T-helper 2 cell (primary cell): ENCODE measurements at regions not wholly inside any gene's neighbourhood (a gene's known extent, or its start where the extent isn't known, plus 50 kb on each side); places are given as distances from the start of the nearest gene placed in this dataset.
"Not testable (repeated sequence)": the region's sequence is repeated elsewhere in the genome, so short reads cannot be mapped to it uniquely, and the experiment has no call there.

Experiments used
- DNase-seq, 5 experiments: peaks; one replicate each; pipeline versions ENCODE4 v3.0.0 to v3.0.0-alpha.2; 2012 to 2022

- DNase-seq: no peak
These were observed 132.5 kb downstream of the HHIPL2 start for GRCh38 chr1:222415441-222415840.

GRCh38 chr1:222413991-222414549, 133.8 kb downstream of the HHIPL2 start:
- no peak for DNase-seq

DNA sequence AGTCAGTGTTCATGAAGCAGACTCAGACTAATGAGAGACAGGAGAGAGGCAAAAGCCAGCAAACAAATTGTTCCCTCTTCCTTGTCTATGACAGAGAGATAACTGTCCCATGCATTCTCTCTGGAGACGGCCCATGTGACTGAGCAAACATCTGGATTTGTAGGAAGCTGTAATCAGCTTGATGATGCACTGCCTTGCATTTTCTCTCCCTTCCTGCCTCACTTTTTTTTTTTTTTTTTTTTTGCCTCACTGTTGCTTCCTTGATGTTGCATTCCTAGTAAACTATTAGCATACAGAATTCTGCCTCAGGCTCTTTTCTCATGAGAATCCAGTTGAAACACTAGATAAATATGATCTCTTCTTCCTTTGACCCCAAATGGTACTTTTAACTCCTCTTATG, 134.5 kb downstream of the HHIPL2 start:
- DNase-seq: no peak

DNA sequence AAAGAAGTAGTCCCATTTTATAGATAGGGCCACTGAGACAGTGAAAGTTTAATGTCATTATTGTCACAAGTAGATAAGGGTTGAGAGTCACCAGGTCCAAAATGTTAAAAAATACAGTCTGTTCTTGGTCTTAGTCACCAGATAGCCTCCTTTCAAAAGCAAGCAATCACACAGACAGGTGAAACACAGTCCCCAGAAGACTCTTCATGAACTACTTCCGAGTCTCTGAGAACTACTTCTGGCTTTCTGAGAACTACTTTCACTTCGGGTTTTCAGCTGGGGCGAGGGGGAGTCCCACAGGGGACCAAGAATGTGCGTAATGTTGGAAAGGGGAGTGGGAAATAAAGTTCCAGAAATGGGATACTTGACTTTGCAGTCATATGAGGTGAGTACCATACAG, 143.2 kb downstream of the HHIPL2 start:
- peak in 1 of 5 experiments; percentile 4 for DNase-seq

DNA sequence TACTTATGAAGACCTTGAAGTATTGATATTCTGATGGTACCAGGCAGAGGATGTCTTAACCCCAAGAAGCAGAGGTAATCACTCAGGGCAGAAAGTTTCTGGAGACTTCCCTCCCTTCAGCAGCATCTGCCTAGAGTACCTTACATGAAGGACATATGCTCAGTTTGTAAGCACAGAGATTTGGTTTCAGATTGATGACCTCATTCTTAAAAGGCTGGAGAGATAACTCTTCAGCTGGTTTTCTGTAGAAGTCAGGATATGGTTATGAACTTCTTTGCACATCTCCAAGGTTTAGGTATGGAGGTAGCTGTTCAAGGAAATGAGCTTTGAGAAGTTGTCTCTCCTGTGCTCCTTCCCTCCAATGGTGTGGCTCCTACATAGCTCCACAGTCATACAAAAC, 148.7 kb downstream of the HHIPL2 start:
- no peak for DNase-seq

GRCh38 chr1:222394224-222394623, 153.7 kb downstream of the HHIPL2 start:
- DNase-seq: no peak

DNA sequence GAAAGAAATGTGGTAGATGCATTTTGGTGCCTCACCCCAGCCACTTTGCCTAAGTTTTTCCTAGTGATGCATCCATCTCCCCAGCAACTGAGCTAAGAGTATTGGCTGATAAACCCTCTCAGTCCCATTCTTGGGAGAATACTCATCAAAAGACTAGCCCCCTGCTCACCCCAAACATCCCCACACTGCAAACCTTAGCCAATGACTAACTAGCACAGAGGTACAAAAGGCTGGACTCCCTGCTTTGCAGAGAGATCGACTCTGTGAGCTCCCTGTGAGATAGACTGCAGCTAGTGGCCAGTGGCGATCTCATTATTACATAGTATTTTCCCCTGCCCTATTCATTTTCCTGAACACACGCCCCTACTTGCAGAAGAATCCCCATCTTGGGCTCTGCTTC, 155.3 kb downstream of the HHIPL2 start:
- DNase-seq: no peak

DNA sequence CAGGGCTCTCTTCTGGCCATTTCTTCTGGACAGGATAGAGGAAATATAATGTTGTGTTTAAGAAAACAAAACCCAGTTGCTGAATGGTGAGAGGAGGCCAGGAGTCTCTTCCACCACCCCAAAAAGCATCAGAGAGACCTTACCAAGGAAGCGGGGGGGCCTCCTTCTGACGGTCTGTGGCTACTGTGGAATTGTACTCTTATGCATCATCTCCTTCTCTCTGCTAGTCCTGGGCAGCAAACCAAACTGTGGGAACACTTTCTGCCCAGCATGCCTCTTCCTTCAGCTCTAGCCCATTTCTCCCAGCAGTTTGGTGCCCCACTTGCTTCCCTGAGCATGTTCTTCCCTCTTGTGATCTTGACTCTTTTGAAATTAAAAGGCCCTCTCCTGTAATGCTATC, 157.7 kb downstream of the HHIPL2 start:
- no peak for DNase-seq

- DNase-seq: no peak
These were observed 160.7 kb downstream of the HHIPL2 start for GRCh38 chr1:222387007-222387814.

DNA sequence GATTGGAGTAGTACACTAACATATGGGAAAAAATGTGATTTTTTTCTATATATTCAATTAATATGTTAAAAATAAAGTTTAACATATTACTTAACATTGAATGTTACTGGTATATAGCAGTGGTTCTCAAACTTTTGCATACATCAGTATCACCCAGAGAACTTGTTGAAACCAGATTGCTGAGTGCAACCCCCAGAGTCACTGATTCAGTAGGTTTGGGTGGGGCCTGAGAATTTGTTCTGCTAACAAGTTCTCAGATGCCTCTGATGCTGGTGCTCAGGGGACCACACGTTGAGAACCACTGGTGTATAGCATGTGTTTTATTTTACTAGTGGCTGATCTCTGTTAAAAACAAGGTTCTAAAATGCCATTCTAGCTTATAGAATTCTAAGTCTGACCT, 161.9 kb downstream of the HHIPL2 start:
- no peak for DNase-seq

GRCh38 chr1:222385262-222385661, 162.6 kb downstream of the HHIPL2 start:
- DNase-seq: no peak

DNA sequence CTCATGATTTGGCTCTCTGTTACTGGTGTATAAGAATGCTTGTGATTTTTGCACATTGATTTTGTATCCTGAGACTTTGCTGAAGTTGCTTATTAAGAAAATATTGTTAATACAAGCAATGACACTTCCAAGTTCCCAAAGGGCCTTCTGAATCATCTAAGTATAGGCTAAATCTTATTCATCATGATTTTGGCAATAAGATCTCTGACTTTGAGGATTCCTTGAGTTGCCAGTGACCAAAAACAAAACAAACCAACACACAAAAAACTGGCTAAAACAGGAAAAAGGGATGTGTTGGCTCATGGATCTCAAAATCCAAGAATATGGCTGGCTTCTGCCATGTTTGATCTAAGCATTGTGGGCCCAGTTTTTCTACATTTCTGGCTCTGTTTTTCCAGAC, 163.4 kb downstream of the HHIPL2 start:
- DNase-seq: no peak

DNA sequence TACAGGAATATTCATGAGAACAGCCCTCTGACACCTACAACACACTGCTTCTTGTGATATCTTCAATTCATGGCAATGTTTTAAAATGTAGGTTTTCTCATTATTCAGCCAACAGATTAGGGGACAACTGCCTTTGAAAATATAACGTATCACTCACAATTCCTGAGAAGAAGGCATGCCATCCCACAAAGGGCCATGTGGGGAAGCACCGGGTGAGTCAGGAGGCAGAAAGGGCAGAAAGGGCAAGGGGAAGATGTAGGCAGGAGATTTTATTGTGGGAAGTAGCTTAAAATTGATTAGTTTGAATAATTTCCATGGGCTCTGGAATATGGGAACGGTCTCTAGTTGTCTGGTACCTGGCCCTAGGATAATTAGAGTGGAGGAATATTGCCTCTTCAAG, 165.7 kb downstream of the HHIPL2 start:
- no peak for DNase-seq

DNA sequence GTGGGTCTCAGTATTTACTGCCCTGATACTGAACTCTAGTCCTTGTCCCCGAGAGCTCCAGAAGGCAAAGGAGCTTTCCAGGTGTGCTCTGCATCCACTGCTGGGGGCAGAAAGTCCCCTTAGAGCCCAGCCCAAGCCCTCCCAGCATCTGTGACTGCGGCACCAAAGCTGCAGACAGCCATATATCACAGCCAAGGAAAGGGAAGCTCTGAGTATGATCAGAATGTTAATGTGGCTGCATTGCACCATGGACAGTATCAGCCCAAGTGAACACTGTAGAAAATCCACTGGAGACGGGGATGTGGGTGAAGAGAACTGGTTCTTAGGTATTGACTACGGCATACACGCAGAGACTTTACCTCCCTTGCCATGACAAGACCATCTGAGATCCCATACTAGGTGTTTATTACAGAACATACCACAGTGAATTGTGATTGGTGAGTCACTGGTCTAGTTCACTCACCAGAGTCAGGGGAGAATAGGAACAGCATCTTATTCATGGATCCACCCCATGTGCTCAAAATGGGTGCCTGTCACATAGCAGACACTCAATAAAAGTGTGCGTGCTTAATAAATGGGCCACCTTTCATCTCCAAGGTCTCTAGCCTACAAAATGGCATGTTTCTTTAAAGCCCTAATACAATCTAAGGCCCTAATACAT, 170.3 kb downstream of the HHIPL2 start:
- DNase-seq: no peak

DNA sequence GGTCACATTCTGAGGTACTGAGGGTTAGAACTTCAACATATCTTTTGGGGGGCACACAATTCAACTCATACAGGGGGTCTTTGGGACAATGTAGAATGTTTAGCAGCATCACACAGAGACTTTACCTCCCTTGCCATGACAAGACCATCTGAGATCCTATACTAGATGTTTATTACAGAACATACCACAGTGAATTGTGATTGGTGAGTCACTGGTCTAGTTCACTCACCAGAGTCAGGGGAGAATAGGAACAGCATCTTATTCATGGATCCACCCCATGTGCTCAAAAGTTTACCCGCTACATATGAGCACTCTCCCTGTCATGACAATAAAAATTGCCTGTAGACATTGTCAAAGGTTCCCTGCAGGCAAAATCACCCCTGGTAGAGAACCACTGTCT, 171.1 kb downstream of the HHIPL2 start:
- DNase-seq: not testable (repeated sequence)

DNA sequence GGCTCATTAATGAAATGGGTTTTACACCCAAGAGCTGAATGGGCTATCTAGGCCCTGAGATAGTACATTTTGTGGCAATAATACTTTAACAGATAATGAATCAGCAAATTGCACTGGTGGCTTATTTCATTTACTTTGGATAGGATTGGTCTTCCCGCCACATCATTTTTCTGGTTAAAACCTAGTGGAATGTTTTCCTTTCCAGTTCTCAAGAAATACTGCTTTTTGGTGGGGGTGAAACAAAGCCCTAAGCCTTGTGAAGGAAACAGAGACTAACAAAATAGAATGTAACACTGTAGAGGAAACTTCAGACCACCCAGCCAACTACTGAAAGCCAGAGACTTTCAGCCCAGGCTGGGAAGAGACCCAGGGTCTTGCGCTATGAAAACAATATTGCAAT, 172.2 kb downstream of the HHIPL2 start:
- DNase-seq: no peak

DNA sequence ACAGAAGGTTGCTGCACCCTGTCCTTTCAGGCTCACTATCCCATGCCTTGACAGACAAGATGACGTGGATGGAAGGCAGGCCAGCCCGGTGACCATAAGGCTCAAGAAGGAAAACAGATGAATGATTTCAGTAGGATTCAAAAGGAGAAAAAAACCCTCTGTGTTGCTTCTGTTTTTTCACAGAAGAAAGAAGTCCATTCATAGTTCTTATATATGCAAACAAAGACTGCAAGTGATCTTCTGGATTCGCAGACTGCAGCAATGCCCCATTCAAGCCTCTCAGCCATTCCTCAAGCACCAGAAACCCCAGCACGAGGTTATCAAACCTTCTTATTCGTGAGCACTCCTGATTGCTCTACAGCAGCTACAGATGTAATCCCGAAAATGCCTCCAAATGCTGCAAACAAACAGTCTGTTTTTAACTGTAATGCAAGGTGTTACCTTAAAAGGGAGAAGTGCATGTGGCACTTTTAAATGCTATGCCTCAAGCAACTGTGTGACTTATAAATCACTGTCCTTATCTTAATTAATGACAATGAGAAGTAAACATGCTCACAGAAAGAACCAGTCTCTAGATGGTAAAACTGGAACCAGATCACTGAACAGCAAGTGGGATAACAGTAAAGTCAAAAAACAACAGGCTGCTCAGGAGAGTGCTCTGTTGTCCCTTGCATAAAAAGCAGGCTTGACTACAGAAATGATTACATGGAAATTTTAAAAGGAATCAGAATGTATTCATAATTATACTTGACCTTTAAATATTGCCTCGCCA, 173.9 kb downstream of the HHIPL2 start:
- DNase-seq: no peak

- no peak for DNase-seq
These were observed 174.7 kb downstream of the HHIPL2 start for GRCh38 chr1:222373216-222373615.

DNA sequence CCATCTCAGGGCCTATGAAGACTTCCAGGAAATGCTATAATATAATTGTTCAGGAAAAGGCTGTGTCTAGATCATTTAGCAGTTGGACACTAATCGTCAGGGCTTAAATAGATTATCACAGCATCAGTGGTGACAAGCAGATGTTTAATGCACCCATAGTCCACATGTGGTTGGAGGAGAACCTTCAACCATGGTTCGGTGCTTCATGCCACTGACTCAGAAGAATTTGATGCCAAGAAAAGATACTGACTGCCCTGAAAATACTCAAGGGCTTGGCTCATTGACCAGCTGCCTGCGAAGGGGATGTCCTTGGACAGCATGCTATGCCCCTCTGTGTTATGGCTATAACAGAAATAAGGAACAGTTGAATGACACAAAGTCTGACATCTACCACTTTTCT, 175.7 kb downstream of the HHIPL2 start:
- DNase-seq: no peak

DNA sequence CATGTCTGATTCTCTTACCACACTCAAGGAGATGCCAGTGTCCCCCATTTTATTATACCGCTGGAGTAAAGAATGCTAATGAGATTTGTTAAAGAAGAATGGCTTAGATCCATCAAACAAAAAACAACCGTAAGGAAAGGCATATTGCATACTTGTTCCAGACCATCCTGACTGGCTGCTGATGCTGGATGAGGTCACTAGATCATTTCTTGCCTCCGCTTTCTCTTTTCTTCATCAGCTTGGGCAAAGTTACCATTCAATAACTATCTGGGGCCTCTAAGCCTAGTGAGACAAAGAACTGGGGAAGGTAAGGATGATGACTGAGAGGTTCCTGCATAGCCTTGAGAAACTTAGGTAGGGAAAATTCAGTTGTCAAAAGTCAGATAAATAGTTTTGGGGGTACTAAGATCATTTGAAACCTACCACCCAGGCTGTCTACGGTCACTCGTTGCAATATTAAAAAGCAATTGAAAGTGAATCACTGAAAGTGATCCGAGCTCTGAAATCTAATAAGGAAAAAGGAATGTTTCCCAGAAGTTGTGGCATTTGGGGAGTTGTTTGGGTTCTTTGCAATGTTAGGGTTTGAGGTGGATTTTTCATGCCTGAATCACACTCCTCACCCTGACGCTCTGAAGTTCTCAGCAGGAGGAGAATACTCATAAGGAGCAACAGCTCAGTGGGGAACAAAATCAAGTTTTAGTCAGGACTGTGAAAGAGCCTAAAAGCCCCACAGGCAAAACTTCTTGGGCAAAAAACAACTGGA, 176.8 kb downstream of the HHIPL2 start:
- DNase-seq: no peak

GRCh38 chr1:222370081-222370912, 177.6 kb downstream of the HHIPL2 start:
- DNase-seq: no peak

GRCh38 chr1:222369148-222369547, 178.8 kb downstream of the HHIPL2 start:
- no peak for DNase-seq
